ENCODE measurements at regions not wholly inside any gene's neighbourhood (a gene's known extent, or its start where the extent isn't known, plus 50 kb on each side); places are given as distances from the start of the nearest gene placed in this dataset.

DNA sequence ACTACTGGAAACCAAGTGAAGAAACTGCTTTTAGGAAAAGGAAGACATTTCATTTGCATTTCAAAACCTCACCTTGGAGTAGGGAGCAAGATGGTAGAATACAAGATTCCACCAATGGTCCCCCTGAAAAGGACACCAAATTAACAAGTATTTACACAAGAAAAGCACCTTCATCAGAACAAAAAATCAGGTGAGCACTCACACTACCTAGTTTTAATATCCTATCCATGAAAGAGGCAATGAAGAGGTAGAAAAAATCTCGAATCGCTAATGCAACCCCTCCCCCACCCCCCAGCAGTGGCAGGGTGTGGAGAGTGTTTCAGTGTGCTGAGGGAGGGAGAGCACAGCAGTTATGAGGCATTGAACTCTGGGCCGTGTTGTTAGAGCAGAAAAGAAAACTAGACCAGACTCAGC, 1397.0 kb upstream of the C9orf72 start (continued):
- TF ChIP-seq STAT1 (conservative IDR thresholded peaks at IDR 0.05) (no peak), BRCA1 (IDR thresholded peaks at IDR 0.05; ENCODE audit: low read depth, low read length) (no peak)

DNA sequence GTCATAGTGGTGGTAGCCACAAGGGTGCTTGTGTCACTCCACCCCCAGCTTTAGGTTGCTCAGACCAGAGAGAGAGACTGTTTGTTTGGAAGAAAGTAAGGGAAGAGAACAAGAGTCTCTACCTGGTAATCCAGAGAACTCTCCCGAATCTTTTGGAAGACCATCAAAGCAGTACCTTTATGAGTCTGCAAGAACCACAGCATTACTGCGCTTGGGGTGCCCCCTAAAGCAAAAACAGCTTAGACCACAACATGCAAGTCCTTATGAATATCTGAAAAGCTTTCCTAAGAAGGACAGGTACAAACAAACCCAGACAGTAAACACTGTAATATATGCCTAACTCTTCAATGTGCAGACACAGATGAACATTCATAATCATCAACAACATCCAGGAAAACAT, 1398.6 kb upstream of the C9orf72 start:
- WGBS (ENCODE audit: insufficient coverage, insufficient replicate concordance, low lambda C conversion rate, missing lambda C conversion rate): 0% methylated on average over 2 of the region's 2 CpGs
- Histone ChIP-seq H3K27me3 (replicated peaks in 1 of 2; ENCODE audit: control insufficient read depth in 2 of 2, insufficient read depth in 2 of 2, low read length in 1 of 2) (no peaks in the 10 kb centered on the region), H3K79me2 (ENCODE audit: control insufficient read depth, insufficient read depth, low read length) (no peaks in the 10 kb centered on the region), H3K4me3 (no peak overlapping the region), H3K27ac (ENCODE audit: control insufficient read depth, insufficient read depth) (no peak overlapping the region), H3K36me3 (ENCODE audit: control insufficient read depth in 2 of 2, insufficient read depth in 2 of 2, low read length in 1 of 2) (no peaks in the 10 kb centered on the region), H3K4me2 (ENCODE audit: control insufficient read depth, insufficient read depth) (no peak overlapping the region), H3K9ac (ENCODE audit: control insufficient read depth, insufficient read depth, low read length) (no peak overlapping the region), H2AFZ (ENCODE audit: control insufficient read depth, low read depth, low read length) (no peak overlapping the region), H4K20me1 (ENCODE audit: control insufficient read depth, insufficient read depth) (no peaks in the 10 kb centered on the region), H3K9me3 (replicated peaks; ENCODE audit: control insufficient read depth, insufficient read depth, low read length) (no peaks in the 10 kb centered on the region), H3K4me1 (ENCODE audit: control insufficient read depth, insufficient read depth, low read length) (no peaks in the 10 kb centered on the region)
- DNase-seq (ENCODE audit: low read depth, low spot score) (no peak), ATAC-seq (no peak), FAIRE-seq (no peak)
- POLR2A ChIA-PET: no interaction called here
- no TSS peak for BruUV-seq (replicated peaks)
- in situ Hi-C loops (cut with MboI) (no loop called here), intact Hi-C loops (cut with micrococcal nuclease; ENCODE audit: unreplicated experiment) (no loop called here)
- RAD21 ChIA-PET (ENCODE audit: unreplicated experiment): interaction anchor here (1.4 kb wide), 1 partner anchor 11 kb away, joined by 4 read pairs; no protein-coding TSS in a partner anchor
- CTCF ChIA-PET: no interaction called here
- SMC1A ChIA-PET (ENCODE audit: uncharacterized antibody, unreplicated experiment): no interaction called here
- TF ChIP-seq, protein P1, sequence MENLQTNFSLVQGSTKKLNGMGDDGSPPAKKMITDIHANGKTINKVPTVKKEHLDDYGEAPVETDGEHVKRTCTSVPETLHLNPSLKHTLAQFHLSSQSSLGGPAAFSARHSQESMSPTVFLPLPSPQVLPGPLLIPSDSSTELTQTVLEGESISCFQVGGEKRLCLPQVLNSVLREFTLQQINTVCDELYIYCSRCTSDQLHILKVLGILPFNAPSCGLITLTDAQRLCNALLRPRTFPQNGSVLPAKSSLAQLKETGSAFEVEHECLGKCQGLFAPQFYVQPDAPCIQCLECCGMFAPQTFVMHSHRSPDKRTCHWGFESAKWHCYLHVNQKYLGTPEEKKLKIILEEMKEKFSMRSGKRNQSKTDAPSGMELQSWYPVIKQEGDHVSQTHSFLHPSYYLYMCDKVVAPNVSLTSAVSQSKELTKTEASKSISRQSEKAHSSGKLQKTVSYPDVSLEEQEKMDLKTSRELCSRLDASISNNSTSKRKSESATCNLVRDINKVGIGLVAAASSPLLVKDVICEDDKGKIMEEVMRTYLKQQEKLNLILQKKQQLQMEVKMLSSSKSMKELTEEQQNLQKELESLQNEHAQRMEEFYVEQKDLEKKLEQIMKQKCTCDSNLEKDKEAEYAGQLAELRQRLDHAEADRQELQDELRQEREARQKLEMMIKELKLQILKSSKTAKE (IDR thresholded peaks at IDR 0.05; ENCODE audit: low read depth, poor library complexity, severe bottlenecking): no peak
- TF ChIP-seq IKZF1 (conservative IDR thresholded peaks at IDR 0.05) (no peak), CBX3 (IDR thresholded peaks at IDR 0.05; ENCODE audit: borderline replicate concordance, low read depth) (no peak), SMC3 (IDR thresholded peaks at IDR 0.05; ENCODE audit: borderline replicate concordance, low read length) (no peak), SMAD5 (IDR thresholded peaks at IDR 0.05; ENCODE audit: low read depth) (no peak), TCF7 (IDR thresholded peaks at IDR 0.05; ENCODE audit: borderline replicate concordance) (no peak), SREBF1 (IDR thresholded peaks at IDR 0.05; ENCODE audit: low read length) (no peak), SUZ12 (IDR thresholded peaks at IDR 0.05; ENCODE audit: unreplicated experiment) (no peak)
- TF ChIP-seq, protein P2, sequence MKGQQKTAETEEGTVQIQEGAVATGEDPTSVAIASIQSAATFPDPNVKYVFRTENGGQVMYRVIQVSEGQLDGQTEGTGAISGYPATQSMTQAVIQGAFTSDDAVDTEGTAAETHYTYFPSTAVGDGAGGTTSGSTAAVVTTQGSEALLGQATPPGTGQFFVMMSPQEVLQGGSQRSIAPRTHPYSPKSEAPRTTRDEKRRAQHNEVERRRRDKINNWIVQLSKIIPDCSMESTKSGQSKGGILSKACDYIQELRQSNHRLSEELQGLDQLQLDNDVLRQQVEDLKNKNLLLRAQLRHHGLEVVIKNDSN (IDR thresholded peaks at IDR 0.05; ENCODE audit: borderline replicate concordance, extremely low read length, insufficient read depth, low read depth, low read length): no peak
- TF ChIP-seq, protein P3, sequence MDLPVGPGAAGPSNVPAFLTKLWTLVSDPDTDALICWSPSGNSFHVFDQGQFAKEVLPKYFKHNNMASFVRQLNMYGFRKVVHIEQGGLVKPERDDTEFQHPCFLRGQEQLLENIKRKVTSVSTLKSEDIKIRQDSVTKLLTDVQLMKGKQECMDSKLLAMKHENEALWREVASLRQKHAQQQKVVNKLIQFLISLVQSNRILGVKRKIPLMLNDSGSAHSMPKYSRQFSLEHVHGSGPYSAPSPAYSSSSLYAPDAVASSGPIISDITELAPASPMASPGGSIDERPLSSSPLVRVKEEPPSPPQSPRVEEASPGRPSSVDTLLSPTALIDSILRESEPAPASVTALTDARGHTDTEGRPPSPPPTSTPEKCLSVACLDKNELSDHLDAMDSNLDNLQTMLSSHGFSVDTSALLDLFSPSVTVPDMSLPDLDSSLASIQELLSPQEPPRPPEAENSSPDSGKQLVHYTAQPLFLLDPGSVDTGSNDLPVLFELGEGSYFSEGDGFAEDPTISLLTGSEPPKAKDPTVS (IDR thresholded peaks at IDR 0.05; ENCODE audit: low read depth, low read length): no peak
- TF ChIP-seq, protein P4, sequence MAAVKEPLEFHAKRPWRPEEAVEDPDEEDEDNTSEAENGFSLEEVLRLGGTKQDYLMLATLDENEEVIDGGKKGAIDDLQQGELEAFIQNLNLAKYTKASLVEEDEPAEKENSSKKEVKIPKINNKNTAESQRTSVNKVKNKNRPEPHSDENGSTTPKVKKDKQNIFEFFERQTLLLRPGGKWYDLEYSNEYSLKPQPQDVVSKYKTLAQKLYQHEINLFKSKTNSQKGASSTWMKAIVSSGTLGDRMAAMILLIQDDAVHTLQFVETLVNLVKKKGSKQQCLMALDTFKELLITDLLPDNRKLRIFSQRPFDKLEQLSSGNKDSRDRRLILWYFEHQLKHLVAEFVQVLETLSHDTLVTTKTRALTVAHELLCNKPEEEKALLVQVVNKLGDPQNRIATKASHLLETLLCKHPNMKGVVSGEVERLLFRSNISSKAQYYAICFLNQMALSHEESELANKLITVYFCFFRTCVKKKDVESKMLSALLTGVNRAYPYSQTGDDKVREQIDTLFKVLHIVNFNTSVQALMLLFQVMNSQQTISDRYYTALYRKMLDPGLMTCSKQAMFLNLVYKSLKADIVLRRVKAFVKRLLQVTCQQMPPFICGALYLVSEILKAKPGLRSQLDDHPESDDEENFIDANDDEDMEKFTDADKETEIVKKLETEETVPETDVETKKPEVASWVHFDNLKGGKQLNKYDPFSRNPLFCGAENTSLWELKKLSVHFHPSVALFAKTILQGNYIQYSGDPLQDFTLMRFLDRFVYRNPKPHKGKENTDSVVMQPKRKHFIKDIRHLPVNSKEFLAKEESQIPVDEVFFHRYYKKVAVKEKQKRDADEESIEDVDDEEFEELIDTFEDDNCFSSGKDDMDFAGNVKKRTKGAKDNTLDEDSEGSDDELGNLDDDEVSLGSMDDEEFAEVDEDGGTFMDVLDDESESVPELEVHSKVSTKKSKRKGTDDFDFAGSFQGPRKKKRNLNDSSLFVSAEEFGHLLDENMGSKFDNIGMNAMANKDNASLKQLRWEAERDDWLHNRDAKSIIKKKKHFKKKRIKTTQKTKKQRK (IDR thresholded peaks at IDR 0.05; ENCODE audit: low read depth, low read length): no peak
- TF ChIP-seq, protein P5, sequence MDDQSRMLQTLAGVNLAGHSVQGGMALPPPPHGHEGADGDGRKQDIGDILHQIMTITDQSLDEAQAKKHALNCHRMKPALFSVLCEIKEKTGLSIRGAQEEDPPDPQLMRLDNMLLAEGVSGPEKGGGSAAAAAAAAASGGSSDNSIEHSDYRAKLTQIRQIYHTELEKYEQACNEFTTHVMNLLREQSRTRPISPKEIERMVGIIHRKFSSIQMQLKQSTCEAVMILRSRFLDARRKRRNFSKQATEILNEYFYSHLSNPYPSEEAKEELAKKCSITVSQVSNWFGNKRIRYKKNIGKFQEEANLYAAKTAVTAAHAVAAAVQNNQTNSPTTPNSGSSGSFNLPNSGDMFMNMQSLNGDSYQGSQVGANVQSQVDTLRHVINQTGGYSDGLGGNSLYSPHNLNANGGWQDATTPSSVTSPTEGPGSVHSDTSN (IDR thresholded peaks at IDR 0.05; ENCODE audit: insufficient replicate concordance, low read depth, low read length): no peak
